Activated T-helper 1 cell treated with Interleukin-2 at 50 U/mL for 16 hours (primary cell): ENCODE measurements at regions not wholly inside any gene's neighbourhood (a gene's known extent, or its start where the extent isn't known, plus 50 kb on each side); places are given as distances from the start of the nearest gene placed in this dataset.
"Not testable (repeated sequence)": the region's sequence is repeated elsewhere in the genome, so short reads cannot be mapped to it uniquely, and the experiment has no call there.

ENCODE experiments used
- DNase-seq: peaks from one replicate; pipeline ENCODE4 v3.0.0-alpha.2; 2020; ENCODE audit warnings: low read depth

DNA sequence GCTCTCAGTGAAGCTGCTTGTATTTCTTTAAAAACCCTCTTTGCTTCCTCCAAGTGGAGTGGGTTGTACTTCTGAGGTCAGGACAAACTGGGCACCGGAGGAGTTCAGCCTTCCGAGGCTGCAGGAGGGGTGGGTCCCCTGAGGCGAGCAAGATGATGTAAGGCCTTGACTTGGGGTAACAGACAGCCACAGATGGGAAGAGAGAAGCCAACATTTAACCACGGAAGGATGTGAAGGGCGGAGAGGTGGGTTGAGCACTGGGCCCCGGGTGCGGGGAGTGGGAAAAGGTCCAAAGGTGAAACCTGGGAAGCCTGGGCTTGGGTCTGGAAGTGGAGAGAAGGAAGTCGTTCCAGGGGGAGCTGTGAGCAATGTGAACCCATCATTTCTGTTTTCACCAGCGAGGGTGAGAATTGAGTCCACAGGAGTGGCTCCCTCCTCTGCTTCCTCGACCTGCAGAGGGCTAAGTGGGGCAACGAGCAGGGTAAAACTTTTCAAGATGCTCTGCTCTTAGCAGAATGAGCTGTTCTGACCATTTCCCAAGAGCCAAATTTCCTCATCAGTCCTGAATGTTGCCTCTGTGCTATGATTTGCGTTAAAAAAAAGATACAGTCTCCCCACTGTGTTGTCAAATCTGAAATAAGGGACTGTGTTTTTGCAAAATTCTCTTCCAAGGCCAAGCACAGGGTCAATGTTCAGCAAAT lies 137.7 kb upstream of the CRHR1 start:
- DNase-seq, result no peak

DNA sequence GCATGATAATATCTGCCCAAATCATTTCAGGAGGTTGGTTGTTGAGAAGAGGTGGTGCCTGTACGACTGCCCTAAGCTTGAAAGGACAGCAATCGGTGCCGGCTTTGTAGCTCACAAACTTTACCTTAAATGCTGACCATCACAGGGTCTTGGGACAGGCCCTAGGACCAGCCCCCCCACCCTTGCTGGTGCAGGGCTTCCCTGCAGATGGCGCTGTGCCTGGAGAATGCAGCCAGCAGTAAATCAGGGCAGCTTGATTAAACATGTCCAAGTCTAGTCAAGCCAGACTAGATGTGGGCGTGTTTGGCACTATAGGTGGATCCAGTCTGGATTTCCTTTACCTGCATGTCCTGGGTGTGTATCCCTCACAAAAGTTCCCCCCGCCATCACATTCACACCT lies 135.5 kb upstream of the CRHR1 start:
- DNase-seq, result no peak

DNA sequence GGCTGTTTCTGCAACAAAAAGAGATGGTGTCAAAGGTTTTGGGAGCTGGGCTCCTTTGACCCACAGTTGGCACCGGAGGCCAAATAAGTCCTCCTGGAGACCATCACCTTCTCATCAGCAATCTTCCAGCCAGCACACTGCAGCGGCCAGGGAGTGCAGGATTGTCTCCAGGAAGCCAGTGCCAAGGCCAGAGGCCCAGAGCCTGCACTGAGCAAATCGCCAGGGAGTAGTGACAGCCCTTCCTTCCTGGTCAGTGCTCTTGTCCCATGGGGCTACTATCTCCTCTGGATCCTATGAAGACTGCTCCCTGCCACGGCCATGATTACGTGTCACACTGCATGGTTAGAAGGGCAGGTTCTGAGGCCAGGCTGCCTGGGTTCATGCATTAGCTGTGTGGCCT lies 134.3 kb upstream of the CRHR1 start:
- DNase-seq, result no peak

DNA sequence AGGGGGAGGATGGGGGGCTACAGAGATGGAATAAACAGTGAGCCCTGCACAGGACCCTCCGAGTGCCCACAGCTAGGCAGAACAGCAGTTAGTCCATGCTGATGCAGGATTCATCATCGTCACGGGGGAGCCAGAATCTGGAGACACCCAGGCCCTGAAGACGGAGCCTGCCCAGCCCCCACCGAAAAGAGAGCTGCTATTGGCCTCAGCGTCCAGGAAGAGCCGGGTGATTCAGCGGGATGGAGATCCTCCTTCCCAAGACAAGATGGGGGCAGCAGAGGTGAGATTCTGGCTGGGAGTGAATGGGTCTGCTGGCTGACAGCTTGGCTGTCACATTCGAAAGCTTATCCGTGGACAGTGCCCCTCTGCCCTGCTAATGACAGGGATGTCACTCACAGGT lies 133.6 kb upstream of the CRHR1 start:
- DNase-seq, result no peak

DNA sequence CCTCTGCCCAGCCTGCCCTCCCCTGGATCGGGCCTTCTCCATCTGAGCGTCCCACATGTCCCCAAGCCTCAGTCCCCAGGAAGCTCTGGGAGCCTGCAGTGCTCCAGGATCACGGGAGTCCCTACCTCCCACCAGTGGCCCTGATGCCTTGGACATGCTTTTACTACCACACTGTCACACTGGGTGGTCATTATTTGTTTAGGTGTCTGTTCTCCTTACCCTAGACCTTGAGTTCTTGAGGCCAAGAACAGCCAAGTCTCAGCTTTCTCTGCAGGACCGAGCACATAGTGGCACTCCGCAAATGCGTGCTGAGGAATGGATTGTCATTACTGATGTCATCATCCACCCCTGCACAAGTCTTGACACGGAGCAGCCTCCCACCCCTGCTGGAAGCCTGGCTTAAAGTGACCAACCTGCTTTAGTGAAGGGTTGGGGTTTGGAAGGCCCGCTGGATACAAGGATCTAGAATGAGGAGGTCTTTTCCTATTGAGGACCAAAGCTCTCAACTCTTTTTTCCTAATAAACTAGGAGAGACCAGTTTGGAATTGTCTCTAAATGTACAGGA lies 132.9 kb upstream of the CRHR1 start:
- no peak for DNase-seq

DNA sequence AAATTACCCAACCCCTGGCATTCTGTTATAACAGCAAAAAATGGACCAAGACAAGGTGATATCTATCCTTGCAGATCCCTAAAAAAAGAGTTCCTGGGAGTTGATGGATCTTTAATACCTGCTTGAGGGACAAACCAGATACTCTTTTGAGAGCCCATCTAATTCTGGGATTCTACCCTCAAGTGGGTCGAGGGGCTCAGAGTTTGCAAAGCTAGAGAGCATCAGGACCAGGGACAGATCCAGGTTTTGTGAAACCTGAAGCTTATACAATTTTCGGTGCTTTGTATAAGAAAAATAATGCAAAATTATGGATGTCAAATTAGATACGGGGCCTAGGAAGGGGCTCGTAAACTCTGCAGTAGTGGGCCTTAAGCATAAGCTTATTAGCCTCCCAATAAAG lies 130.5 kb upstream of the CRHR1 start:
- DNase-seq, result no peak

DNA sequence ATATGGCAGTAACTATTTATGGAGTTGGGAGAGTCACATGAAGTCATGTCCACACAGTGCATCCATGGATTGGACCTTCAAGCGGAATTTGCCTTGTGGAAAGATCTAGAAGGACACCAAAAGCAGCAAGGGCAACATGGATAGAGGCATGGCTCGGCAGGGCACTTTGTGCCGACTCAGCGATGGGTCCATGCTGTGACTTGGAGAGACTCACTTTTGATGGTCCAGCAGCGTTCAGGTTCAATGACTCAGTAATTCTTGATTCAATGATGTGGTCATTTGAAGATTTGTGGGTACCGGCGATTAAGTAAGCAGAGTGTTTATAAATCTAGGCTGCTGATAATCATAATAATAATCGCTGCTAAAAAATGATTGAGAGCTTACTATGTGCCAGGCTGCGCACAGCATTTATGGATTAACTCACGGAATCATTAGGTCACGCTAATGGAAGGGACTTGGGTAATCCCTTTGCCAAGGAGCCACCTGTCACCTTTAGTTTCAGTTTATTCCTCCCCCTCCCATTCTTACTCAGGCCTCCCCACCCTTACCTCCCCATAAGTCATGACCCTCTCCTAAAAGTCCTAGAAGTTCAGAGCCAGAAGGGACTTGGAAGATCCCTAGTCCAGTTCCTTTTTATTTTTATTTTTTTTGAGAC lies 127.5 kb upstream of the CRHR1 start:
- no peak for DNase-seq

DNA sequence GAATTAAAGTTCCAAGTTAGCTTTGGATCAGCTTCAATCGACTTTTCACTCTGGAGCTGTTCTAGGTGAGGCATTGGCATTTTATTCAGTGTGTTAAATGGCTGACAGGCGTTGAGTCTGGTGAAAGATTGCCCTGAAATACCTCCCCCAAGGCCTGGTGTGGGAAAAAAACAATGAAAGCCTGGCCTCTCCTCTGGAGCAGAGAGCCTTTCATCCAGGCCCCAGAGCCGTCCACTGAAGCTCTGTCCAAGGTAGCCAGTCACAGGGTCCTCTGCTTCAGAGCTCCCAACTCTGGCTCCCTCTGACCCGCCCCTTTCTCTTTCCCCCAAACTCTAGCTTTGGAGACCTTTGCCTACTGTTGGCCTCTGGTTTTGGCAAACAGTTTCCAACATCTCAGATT lies 123.6 kb upstream of the CRHR1 start:
- no peak for DNase-seq

DNA sequence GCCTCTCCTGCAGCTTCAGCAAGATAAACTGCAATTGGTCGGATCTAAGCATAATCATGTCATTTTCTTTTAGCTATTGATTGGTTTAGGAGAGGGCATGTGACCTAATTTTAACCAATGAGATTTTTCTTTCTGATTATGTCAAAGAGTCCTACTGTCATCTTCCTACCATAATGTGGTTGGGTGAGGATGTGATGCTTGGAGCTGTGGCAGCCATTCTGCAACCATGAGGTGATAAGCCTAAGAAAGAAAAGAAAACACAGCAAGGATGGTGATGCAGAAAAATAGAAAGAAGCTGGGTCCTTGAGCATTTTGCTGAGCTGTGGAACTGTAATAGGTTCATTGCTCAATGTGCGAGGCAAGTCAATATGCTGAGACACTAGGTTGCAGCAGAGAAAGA lies 121.7 kb upstream of the CRHR1 start:
- no peak for DNase-seq

DNA sequence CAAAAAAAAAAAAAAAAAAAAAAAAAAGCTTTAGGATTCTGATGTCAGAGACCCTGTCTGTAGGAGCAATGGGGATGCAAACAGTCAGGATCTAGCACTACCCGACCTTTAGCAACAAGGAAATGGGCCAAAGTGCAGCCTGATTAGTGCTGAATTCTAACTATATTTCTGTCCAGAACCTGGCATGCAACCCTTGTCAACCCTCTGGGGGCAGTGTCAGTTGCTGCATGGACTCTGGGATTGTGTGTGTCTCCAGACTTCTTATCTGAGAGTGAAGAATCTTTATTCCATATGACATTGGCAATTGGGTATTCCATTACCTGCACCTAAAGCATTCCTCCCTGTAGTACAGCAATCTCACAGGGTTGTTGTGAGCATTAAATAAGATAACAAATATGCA lies 120.3 kb upstream of the CRHR1 start:
- no peak for DNase-seq

DNA sequence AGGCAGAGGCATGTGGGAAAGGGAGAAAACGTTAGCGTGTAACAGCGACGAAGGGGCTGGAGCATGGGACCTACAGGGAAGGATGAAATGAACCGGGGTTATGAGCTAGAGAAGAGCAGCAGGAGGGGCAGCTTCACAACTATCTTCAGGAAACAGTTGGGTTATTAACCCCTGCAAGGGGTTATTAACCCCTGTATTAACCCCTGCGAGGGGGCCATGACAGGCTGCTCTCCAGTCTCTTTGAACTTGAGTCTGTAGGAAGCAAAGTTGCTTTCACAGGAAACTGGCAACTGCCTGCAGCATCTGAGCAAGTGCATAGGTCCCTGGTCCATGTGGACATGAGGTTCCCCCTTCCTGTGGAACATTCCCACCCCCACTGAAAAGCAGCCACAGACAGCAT lies 119.2 kb upstream of the CRHR1 start:
- no peak for DNase-seq

DNA sequence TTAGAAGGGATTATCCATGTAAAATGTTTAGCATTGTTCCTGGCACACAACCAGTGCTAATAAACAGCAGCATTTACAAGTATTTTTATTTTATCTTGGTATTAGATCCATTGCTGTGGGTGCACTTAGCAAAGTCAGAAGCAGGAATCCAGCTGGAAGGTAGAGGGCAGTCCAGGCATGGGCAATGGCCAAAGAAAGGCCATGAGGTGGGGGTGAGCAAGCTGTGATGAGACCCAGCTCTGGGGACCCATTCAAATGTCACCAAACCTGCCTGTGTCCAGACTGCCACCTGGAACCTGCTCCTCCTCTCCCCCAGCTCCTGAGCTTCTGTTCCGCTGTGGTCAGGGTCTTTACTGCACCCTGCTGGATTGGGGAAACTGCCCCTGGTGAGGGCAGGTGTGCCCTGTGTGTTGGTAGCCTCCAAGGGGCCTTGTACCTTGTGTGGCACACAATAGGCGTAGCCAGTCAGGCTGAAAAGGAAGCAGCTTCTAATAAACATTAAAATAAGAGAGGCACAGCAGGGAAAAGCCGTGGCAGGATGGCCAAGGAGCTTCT lies 118.0 kb upstream of the CRHR1 start:
- no peak for DNase-seq

DNA sequence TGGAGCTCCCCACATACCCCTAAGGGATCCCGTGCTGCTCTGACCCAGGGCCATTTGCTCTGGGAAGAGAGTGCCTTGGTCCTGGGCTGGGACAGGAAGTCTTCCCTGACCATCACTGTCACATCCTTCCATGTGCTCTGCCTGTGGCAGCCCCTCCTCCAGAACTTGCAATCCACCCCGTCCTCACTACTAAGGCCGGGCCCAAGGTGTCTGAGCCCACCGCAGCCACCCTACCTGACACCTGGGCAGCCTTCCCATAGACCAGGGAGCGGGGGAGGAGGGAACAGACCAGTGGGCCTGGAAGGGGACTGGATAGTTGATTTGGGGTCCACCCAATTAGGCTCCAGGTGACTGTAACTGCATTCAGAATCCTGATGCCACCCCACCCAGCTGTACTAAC lies 117.5 kb upstream of the CRHR1 start:
- no peak for DNase-seq

DNA sequence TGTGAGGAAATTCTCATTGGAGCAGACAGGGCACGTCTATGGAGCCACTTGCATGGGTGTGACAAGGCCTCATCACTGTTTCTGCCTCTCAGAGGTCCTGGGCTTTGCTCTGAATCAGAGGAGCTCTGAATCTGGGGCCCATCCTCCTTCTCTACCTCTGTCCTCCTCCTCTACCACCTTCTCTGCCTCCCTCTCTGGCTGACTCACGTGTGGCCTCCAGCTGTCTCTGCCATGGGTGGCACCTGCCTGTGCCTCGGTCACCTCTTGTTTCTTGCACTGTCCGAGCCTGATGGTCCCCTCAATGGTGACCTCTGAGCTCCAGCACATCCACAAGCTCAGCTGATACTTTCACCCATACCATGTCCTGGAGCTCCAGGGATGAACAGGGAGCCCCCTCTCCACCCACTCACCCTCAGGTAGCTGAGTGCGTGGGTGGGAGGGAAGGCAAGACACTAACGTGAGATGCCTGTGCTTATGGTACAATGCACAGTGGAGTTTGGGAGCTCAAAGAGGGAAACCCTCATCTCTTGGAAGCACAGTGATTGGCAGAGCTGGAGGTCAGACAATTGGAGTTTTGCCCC lies 116.4 kb upstream of the CRHR1 start:
- DNase-seq, result no peak

DNA sequence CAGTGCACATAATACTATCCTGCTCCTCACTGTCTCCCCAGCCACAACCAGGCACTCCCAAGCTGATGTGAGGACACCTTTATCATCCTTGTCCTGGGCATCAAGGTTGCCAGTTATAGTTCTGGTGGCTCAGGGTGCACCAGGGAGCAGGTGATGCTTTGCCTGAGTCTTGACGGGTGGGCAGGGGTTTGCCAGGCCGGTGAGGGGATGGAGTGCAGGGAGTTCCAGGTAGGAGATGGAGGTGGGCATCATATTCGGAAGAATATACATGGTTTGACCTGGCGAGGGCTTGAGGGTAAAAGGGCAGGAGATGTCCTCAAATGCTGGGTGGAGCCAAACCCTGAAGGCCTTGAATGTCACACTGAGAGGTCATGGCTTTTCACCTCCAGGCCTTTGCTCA lies 115.8 kb upstream of the CRHR1 start:
- DNase-seq, result no peak

DNA sequence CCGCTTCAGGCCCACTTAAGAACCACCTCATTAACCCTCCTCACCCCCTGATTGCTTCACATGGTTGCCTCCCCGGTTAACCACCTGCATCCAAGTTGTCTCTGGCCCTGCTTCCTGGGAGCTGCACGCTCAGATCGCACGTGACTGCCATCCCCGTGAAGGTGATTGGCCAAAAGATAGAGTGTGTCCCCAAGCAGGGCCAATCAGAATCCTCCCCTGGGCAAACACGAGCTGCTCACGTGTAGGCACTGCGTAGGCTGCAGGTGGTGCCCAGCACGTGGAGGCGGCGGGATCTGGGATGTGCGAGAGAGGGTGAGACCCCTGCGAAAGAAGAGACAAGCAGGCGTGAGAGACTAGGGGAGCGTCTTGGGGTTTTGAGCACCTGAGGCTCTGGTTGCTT lies 111.8 kb upstream of the CRHR1 start:
- no peak for DNase-seq

DNA sequence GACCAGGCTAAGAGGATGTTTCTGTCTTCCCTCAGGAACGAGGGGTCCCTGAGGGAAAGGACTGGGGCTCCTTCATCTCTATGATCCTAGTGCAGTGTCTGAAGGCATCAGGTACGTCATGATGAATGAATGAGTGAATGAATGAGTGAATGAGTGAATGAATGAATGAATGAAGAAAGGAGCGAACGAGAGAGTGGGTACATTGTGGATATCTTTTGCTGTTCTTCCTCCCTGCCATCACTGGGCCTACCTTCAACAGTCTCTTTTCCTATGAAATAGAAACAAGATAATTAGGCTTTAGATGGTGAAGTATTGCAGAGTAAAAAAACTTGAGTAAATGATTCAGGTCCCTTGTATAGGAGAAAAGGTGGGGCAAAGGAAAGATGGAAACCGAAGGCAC lies 111.3 kb upstream of the CRHR1 start:
- no peak for DNase-seq

DNA sequence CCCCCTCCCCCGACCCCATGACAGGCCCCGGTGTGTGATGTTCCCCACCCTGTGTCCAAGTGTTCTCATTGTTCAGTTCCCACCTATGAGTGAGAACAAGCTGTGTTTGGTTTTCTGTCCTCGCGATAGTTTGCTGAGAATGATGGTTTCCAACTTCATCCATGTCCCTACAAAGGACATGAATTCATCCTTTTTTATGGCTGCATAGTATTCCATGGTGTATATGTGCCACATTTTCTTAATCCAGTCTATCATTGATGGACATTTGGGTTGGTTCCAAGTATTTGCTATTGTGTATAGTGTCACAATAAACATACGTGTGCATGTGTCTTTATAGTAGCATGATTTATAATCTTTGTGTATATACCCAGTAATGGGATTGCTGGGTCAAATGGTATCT lies 110.4 kb upstream of the CRHR1 start:
- not testable (repeated sequence) for DNase-seq

DNA sequence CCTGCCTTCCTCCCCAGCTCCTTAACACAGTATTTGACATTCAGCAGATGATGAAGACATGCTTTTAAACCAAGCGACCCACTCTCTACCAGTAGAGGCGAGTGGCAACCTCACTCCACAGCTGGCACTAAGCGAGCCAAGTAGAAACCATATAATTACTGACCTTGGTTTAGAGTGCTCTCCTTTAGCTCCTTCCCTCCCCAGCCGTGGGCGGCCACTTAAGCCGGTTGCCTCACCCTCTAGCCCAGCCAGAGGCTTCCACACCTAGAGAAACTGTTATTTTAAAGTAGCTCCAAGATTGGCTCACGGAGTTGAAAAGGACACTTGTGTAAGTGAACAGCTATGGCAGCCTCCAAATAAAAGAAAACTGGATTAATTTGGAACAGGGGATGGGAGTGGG lies 109.1 kb upstream of the CRHR1 start:
- DNase-seq, result no peak

DNA sequence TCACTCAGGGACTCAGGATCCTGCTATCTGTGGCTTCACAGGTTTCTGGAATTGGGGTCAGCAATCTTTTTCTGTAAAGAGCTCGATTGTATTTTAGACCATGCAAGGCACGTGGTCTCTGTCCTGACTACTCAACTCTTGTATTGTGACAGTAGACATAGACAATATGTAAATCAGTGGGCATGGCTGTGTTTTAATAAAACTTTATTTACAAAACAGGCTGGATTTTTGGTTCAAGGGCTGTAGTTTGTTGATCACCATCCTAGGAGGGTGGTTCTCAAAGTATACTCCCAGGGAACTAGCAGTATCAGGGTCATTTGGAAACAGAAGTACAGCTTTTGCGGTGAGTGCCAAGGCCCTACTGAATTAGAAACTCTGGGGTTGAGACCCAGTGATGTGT lies 108.2 kb upstream of the CRHR1 start:
- no peak for DNase-seq

DNA sequence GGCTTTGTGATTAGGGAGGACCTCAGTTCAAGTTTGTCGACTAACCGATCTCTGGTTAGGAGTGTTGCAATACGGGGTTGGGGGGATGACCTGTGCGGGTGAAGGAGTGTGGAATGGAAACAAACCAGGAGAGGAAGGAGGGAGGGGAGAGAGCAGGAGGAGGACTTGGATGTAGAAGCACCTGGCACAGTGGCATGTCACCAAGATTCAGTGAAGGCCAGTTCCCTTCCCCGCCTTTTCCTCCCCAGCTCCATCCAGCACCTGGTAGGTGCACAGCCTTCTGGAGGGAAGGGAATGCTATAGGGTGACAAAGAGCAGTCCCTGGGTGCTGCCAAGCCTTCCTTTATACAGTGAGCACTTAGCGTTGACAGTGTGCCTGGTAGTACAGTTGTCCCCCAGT lies 107.4 kb upstream of the CRHR1 start:
- no peak for DNase-seq

DNA sequence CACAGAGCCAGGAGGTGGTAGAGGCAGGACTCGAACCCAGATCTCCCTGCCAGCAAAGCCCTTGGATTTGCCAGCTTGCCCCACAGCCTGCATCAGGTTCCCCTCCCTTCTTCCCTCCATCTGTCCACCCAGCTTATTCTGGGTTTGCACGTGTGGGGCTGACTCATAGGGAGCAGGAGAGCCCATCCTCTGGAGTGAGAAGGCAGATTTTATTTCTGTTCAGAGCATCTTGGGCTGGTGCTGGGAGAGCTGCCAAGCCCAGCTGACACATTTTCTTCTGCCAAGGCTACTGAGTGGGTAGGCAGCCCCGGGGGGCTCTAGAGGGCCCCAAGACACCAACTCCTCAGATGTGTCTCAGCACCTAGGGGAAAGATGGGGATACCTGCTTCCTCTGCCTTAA lies 106.3 kb upstream of the CRHR1 start:
- no peak for DNase-seq

DNA sequence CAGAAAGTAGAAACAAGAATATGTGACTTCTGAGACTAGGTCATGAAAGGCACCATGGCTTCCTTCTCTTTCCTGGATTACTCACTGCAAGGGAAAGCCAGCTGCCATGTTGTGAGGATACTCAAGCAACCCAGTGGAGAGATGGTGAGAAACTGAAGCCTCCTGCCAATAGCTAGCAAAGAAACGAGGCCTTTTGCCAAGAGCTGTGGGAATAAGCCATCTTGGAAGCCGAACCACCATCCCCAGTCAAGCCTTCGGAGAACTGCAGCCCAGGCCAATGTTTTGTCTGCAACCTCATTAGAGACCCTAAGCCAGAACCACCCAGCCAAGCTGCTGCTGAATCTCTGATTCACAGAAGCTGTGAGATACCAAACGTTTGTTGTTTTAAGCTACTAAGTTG lies 104.7 kb upstream of the CRHR1 start:
- no peak for DNase-seq
